K562 (cell line): ENCODE measurements at regions not wholly inside any gene's neighbourhood (a gene's known extent, or its start where the extent isn't known, plus 50 kb on each side); places are given as distances from the start of the nearest gene placed in this dataset.

Source experiments
- ATAC-seq: fragments of 200-7000 bp; cut with Tn5 transposase; 3 replicates; pipeline ENCODE4 v1.9.1; 2020; ENCODE audit warnings: moderate library complexity
- BruUV-seq: library from RNA; stranded (reverse); fragments of 400-500 nt; replicated peaks from 2 replicates; lab custom pipeline; 2021; lab: Mats Ljungman, UMichigan
- CTCF ChIA-PET: fragments of 300-600 bp; formaldehyde crosslinking; extraction: SDS; loops from one replicate; lab custom pipeline; 2021; ENCODE audit warnings: low intra/inter-chr PET ratio; lab: Yijun Ruan, JAX
- POLR2A ChIA-PET: fragments of 300-600, 350-650 bp; sonication (Branson Sonifier 250); formaldehyde crosslinking; extraction: SDS; loops from one replicate; lab custom pipeline; 2021; ENCODE audit warnings: antibody characterized with exemption, inconsistent platforms; lab: Yijun Ruan, JAX
- DNase-seq, 4 experiments: peaks; one replicate each; pipeline versions ENCODE4 v3.0.0 to v3.0.0-alpha.2; 2011 to 2018; ENCODE audit warnings: low spot score in 3 of 4, mixed read lengths in 3 of 4; ENCODE audit errors: extremely low read depth in 1 of 4
- FAIRE-seq: peaks from 2 replicates; lab custom pipeline; 2011; peaks lifted over from hg19 to GRCh38; lab: Jason Lieb, UNC
- H2AFZ ChIP-seq: 2 replicates; pipeline ENCODE4 v1.6.0; 2011; ENCODE audit warnings: low read depth, low read length, control low read depth, inconsistent platforms
- H3K27ac ChIP-seq: fragments of 200-600 bp; 3 replicates; pipeline ENCODE4 v1.8.0; 2011; ENCODE audit warnings: low read depth, mild to moderate bottlenecking, control low read depth, inconsistent platforms, low read length, moderate library complexity, mixed read lengths; ENCODE audit errors: extremely low read depth
- H3K27me3 ChIP-seq, 2 experiments: fragments of 300-600 bp in 1 of 2; 2 replicates in 1 of 2; 3 replicates in 1 of 2; pipeline versions ENCODE4 v1.6.0 to v1.8.0; 2011; ENCODE audit warnings: inconsistent platforms in 2 of 2, low read length in 2 of 2, mild to moderate bottlenecking in 1 of 2, mixed read lengths in 1 of 2, moderate library complexity in 1 of 2; ENCODE audit not compliant: control insufficient read depth in 2 of 2, insufficient read depth in 2 of 2
- H3K36me3 ChIP-seq: fragments of 300-600 bp; 3 replicates; pipeline ENCODE4 v1.8.0; 2011; ENCODE audit warnings: mild to moderate bottlenecking, low read length, inconsistent platforms; ENCODE audit not compliant: control insufficient read depth, insufficient read depth
- H3K4me1 ChIP-seq, 2 experiments: fragments of 200-600 bp in 1 of 2; replicated peaks in 1 of 2; 2 replicates in 1 of 2; 3 replicates in 1 of 2; pipeline versions ENCODE4 v1.5.1 to v1.8.0; 2011; ENCODE audit warnings: inconsistent platforms in 2 of 2, low read length in 2 of 2, mild to moderate bottlenecking in 1 of 2, mixed read lengths in 1 of 2, moderate library complexity in 1 of 2; ENCODE audit not compliant: control insufficient read depth in 2 of 2, insufficient read depth in 2 of 2
- H3K4me2 ChIP-seq: 2 replicates; pipeline ENCODE4 v1.6.1; 2011; ENCODE audit warnings: low read length, control low read depth, inconsistent platforms, mixed read lengths; ENCODE audit not compliant: insufficient read depth
- H3K4me3 ChIP-seq: fragments of 200-600 bp; sonication (generic), shearing (Covaris generic); 2 replicates; pipeline ENCODE4 v1.5.1; 2016; ENCODE audit warnings: control low read depth, inconsistent platforms
- H3K79me2 ChIP-seq: fragments of 200-600 bp; 3 replicates; pipeline ENCODE4 v1.8.0; 2011; ENCODE audit warnings: low read length, inconsistent platforms; ENCODE audit not compliant: control insufficient read depth, insufficient read depth
- H3K9ac ChIP-seq, 2 experiments: 2 replicates each; pipeline versions ENCODE4 v1.6.0 to v1.6.1; 2011; ENCODE audit warnings: low read depth in 2 of 2, low read length in 2 of 2, control low read depth in 1 of 2, inconsistent platforms in 1 of 2, mild to moderate bottlenecking in 1 of 2, mixed read lengths in 1 of 2; ENCODE audit not compliant: insufficient read depth in 1 of 2
- H3K9me1 ChIP-seq: one replicate; pipeline ENCODE4 v1.6.0; 2011; ENCODE audit warnings: inconsistent platforms, mild to moderate bottlenecking, low read length, moderate library complexity; ENCODE audit not compliant: control insufficient read depth, insufficient read depth
- H3K9me3 ChIP-seq: replicated peaks from 2 replicates; pipeline ENCODE4 v1.5.1; 2011; ENCODE audit warnings: low read depth, low read length, inconsistent platforms; ENCODE audit not compliant: control insufficient read depth, insufficient read depth
- H4K20me1 ChIP-seq: replicated peaks from 2 replicates; pipeline ENCODE4 v1.6.1; 2011; ENCODE audit warnings: low read length, inconsistent platforms, mixed read lengths; ENCODE audit not compliant: control insufficient read depth, insufficient read depth
- ARID1B ChIP-seq: fragments of 450-650 bp; IDR thresholded peaks from 2 replicates; pipeline ENCODE4 v1.6.1; 2016; ENCODE audit warnings: antibody characterized with exemption, mild to moderate bottlenecking, inconsistent platforms
- GATA2 ChIP-seq: sonication (generic); formaldehyde crosslinking; IDR thresholded peaks from 2 replicates; pipeline ENCODE4 v1.4.0; 2020; ENCODE audit warnings: mild to moderate bottlenecking, missing genetic modification reagents
- HEY1 ChIP-seq: fragments of 250-450 bp; sonication (Bioruptor Pico); IDR thresholded peaks from 2 replicates; pipeline ENCODE4 v1.5.0; 2020; ENCODE audit warnings: mild to moderate bottlenecking, moderate library complexity, borderline replicate concordance
- TEAD4 ChIP-seq, 2 experiments: sonication (generic) in 1 of 2; formaldehyde crosslinking in 1 of 2; IDR thresholded peaks; 2 replicates each; pipeline versions ENCODE4 v1.6.1 to v1.8.0; 2012 to 2022; ENCODE audit warnings: borderline replicate concordance in 1 of 2, inconsistent platforms in 1 of 2, low read length in 1 of 2, mild to moderate bottlenecking in 1 of 2, missing genetic modification reagents in 1 of 2
- THRB ChIP-seq: fragments of 450-650 bp; formaldehyde crosslinking; conservative IDR thresholded peaks from 2 replicates; pipeline ENCODE4 v1.4.0; 2022; ENCODE audit warnings: mild to moderate bottlenecking, missing genetic modification characterization
- WGBS: fragments of 100-300 bp; shearing (Covaris generic); methylation state at CpG from one replicate; pipeline ENCODE4 v1.1.6; 2016; ENCODE audit warnings: low coverage, mixed read lengths; ENCODE audit not compliant: insufficient coverage; ENCODE audit errors: missing lambda C conversion rate; 5-methylcytosine and 5-hydroxymethylcytosine counted together
- in situ Hi-C: fragments of 300-500 bp; cut with MboI; formaldehyde crosslinking; loops from 4 replicates; pipeline ENCODE4 v1.15.0; 2018; ENCODE audit warnings: inconsistent platforms, mixed read lengths
- intact Hi-C: fragments of 100-400 bp; cut with micrococcal nuclease; formaldehyde crosslinking; loops from 2 replicates; pipeline ENCODE4 v1.14.2; 2022

- in situ Hi-C loops = no loop called here
- intact Hi-C loops = no loop called here
- CTCF ChIA-PET = no interaction called here
- no peaks in the 10 kb centered on the region for H3K9me3 ChIP-seq
- DNase-seq (no peak), FAIRE-seq (no peak), ATAC-seq (no peak)
- BruUV-seq = no TSS peak
- POLR2A ChIA-PET = no interaction called here
- H3K4me2 ChIP-seq = no peak overlapping the region
- no peaks in the 10 kb centered on the region for H3K79me2 ChIP-seq
- no peak overlapping the region for H3K9ac ChIP-seq
- no peak overlapping the region for H3K27ac ChIP-seq
- H3K9me1 ChIP-seq = no peaks in the 10 kb centered on the region
- no peaks in the 10 kb centered on the region for H4K20me1 ChIP-seq
- H3K4me1 ChIP-seq = peaks cover 0 to 2% of the 10 kb centered on the region in 2 experiments; a peak in 2 of 5 replicates
- H3K36me3 ChIP-seq = no peaks in the 10 kb centered on the region
- TF ChIP-seq GATA2 (no peak), THRB (CRISPR knock-in tag) (no peak), HEY1 (CRISPR knock-in tag) (no peak)
- no peak overlapping the region for H3K4me3 ChIP-seq
- 14% methylated on average over 5 of the region's 5 CpGs for WGBS
- H2AFZ ChIP-seq = no peak overlapping the region
- H3K27me3 ChIP-seq = no peaks in the 10 kb centered on the region
Measured at GRCh38 chr10:94199565-94199964, 163.2 kb downstream of the NOC3L start.

- CTCF ChIA-PET = no interaction called here
- intact Hi-C loops = no loop called here
- no peaks in the 10 kb centered on the region for H3K79me2 ChIP-seq
- no peaks in the 10 kb centered on the region for H3K9me3 ChIP-seq
- FAIRE-seq = no peak
- ATAC-seq = no peak; the same call in 2 of the 3 replicates
- in situ Hi-C loops = no loop called here
- BruUV-seq = no TSS peak
- H4K20me1 ChIP-seq = no peaks in the 10 kb centered on the region
- WGBS = 0% methylated on average over 2 of the region's 2 CpGs
- DNase-seq = peak in 1 of 4 experiments; percentile 6
- TF ChIP-seq ARID1B = 0 out of 2 replicates have a peak, but pooled peaks have one; percentile 18
- no peak for TF ChIP-seq TEAD4 (IDR thresholded peaks at IDR 0.05; ENCODE audit: low read length)
- TF ChIP-seq TEAD4 (CRISPR knock-in tag; IDR thresholded peaks at IDR 0.05; ENCODE audit: borderline replicate concordance) = no peak
- TF ChIP-seq, all 486 proteins: peak for 1
- H2AFZ ChIP-seq = no peak overlapping the region
- no peaks in the 10 kb centered on the region for H3K27me3 ChIP-seq
- H3K4me2 ChIP-seq = no peak overlapping the region
- POLR2A ChIA-PET = no interaction called here
- peaks cover 0 to 2% of the 10 kb centered on the region in 2 experiments; a peak in 2 of 5 replicates for H3K4me1 ChIP-seq
- H3K4me3 ChIP-seq = no peak overlapping the region
- no peaks in the 10 kb centered on the region for H3K36me3 ChIP-seq
- no peak overlapping the region for H3K27ac ChIP-seq
- no peaks in the 10 kb centered on the region for H3K9me1 ChIP-seq
- no peak overlapping the region for H3K9ac ChIP-seq
Measured at GRCh38 chr10:94200146-94200837, 162.4 kb downstream of the NOC3L start.
